Stimulated activated CD8-positive, alpha-beta memory T cell treated with anti-CD3 and anti-CD28 coated beads, Interleukin-7, amount 100 ng/mL, for 4 hours (primary cell): ENCODE measurements at regions not wholly inside any gene's neighbourhood (a gene's known extent, or its start where the extent isn't known, plus 50 kb on each side); places are given as distances from the start of the nearest gene placed in this dataset.
"Not testable (repeated sequence)": the region's sequence is repeated elsewhere in the genome, so short reads cannot be mapped to it uniquely, and the experiment has no call there.

Experiments used
- DNase-seq, 2 donors: peaks; one replicate each; pipeline ENCODE4 v3.0.0-alpha.2; 2020; ENCODE audit warnings: low read depth in 2 of 2

DNA sequence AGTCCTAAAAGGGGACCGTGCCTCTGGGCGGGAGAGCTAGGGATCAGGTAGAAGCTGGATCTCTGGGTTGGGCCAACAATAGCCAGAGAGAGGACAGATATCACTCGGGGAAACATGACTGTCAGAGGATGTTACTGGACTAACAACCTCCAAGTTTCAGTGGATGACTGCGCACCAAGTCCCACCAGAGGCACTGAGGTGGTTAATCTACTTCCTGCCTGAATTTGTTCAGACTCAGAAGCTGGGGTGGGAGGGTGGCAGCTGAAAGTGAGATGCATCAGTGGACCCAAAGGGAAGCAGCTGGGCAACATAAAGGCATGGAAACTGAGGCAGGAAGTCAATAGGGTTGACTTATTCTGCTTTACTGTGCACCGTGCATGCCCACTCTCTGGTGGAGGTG, 130.1 kb upstream of the SLC44A1 start:
- no peak for DNase-seq

DNA sequence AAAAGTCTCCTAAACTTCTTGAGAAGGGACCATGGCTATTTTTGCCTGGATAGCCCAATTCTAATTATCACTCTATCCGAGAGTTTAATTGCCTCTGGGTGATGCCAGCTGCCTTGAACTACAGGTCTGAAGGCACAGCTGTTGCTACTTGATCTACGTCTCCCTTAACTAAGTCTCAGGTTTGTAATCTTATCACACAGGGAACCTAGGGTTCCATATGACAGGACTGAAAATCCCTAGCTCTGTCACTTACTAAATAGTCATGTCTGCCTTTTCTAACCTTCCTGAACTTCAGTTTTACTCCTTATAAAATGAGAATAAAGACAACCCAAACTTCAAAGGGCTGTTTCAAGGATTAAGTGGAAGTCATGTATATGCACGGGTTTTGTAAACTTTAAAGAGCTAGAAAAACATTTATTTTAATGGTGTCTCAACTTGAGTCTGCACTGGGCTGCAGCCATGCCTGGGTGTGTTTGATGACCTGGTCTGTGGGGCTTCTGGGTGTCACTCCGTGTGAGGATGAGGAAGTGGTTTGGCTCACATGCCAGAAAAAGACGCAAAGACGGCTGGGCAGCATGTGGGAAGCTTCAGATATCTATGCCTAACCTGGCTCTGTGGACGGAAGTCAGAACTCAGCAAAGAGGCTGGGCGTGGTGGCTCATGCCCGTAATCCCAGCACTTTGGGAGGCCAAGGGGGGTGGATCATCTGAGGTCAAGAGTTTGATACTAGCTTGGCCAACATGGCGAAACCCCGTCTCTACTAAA, 129.3 kb upstream of the SLC44A1 start:
- DNase-seq, result peak in 1 of 2 donors; percentile 6

DNA sequence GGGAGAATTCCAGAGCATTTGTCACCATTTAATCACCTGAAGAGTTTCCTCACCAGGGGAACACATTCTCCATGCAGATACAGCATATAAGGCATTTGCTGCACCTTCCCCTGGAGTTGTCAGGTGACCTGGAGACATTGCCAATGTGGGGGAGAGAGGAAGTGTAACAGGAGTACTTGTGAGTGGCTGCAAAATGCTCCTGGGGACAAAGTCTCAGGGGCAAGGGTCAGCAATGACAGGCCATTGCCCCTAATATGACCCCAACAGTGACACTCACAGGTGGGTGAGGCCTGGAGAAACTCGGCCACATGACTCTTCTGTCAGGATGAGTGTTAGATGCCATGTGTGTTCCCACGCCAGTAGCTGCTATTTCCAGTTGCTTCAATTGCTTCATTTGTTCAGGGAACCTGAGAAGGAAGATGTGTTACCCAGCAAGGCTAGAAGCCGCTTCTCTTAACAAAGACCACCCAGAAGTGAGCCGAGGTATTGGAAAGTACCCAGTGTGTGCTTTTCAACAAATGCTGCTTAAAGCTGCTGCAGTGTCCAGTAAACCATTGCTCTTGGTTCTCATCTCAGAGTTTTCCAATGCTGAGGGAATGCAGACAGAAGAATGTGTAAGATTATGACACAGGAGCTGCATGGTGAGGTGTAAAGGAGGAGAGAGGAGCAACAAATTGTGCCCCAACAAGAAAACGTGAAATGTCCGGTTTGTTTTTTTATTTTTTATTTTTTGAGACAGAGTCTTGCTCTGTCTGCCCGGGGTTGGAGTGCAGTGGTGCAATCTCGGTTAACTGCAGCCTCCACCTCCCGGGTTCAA, 128.2 kb upstream of the SLC44A1 start:
- DNase-seq, result no peak

DNA sequence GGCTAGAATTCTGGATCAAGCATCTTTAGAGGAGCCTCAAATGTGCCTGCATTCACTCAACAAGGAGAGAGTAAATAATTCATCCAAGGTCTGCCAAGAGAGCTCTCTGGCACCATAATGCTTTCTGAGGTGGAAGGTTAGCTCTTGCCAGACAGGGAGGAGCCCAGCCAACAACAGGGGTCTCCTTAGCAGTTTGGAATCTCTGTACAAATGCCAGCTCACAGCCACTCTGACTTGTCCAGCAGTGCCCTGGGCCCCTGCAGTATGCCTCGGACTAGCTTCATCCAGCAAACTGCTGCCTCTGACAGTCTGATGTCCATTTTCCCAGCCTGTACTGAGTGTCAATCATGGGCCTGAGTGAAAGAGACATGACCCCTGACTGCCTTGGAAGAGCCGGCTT, 127.2 kb upstream of the SLC44A1 start:
- no peak for DNase-seq

DNA sequence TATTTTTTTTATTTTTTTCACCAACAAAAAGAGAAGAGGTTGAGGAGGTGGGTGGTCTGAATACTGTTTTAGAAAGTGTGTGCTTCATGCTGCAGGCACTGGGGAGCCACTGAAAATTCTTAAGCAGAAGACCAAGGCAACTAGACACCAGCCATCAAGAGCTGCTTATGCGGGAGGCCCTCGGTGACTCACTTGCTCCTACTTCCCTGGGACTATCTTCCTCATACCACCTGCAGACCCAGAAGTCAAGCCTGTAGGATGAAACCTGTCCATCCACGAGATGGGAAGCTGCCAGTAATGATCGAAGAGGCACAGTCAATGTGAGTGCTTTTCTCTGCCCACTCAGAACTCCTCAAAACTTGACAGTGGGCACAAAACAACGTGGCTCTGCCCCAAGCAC, 125.8 kb upstream of the SLC44A1 start:
- no peak for DNase-seq

DNA sequence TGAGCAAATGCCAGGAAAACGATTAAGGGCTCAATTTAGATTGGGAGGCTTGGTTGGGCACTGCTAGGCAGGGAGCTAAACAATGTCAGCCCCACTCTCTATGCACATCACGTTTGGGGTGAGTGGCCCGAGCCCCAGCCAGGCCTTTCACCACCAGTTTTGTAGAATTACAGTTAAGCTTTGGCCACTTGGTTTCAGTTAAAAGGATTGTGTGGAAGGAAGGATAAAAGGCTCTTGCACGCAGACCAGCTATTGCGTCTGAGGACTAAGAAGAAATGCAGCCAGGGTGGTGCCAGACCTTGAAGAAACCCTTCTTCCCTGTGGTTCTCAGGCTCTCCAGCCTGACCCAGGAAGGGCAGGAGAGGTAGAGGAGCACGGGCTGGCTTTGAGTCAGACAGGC, 125.3 kb upstream of the SLC44A1 start:
- no peak for DNase-seq

DNA sequence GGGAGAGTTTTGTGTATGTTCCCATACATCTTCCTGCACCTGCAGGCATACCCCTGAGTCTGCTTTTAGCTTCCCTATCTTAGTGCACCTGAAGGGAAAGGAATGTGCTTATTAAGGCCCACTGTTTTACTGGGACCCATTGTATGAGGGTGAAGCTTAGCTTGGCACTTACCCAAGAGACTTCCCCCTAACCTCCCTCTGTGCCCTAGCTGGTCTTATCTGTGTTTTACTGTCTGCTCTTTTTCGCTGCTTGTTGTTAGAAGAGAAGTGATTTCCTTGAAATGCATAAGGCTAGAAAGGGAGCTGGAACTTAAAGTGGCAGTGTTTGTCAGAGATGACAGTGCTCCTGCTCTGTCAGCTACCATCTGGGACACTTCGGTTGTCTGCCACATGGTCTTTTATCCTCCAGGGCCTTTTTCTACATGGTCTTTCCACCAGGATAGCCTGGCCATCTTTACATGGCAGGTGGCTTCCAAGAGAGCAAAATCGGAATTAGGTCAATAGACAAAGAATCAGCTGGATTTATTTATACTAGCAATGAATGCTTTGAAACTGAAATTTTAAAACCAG, 122.5 kb upstream of the SLC44A1 start:
- DNase-seq, result no peak

DNA sequence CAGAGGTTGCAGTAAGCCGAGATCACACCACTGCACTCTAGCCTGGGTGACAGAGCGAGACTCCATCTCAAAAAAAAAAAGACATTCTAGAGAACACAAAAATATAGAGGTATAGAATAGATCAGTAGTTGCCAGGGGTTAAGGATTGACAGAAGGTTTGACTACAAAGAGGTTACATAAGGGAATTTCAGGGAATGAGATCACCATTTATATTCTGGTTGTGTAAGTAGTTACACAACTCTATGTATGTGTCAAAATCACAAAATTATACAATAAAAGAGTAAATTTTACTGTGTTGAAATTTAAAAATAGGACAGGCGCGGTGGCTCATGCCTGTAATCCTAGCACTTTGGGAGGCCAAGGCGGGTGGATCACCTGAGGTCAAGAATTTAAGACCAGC, 119.9 kb upstream of the SLC44A1 start:
- not testable (repeated sequence) for DNase-seq

DNA sequence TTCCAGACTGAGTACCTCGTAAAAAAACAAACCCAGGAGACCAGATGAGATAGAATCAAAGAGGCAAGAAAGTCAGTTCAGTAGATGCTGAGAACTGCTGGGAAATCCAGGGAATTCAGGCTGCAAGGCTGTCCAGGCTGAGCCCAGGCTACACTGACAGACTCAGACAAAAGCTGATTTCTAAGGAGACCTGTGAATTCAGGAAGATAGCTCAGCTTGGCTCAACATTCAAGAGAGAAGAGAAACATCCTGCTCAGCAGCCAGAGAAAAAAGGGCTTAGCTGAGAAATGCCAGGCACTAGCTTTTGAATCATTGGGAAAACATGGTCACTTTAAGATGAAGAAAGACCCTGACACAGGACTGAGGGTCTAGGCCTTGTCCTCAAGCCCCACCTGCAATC, 118.2 kb upstream of the SLC44A1 start:
- no peak for DNase-seq

DNA sequence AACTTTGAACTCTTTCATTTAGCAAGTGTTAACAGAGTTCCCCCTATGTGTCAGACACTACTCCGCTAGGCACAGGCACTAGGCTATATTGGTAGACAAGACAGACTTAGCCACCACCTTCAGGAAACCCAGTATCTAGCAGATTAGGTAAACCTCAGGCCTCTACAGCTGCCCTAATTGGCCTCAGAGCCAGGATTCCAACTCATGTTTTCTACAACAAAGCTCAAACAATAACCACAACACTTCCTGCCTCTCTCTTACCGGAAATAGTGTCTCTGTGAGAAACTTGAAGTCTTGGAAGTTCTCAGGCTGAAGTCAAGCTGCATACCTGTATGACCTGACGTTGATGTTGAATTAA, 116.6 kb upstream of the SLC44A1 start:
- peak in 1 of 2 donors; percentile 4 for DNase-seq

DNA sequence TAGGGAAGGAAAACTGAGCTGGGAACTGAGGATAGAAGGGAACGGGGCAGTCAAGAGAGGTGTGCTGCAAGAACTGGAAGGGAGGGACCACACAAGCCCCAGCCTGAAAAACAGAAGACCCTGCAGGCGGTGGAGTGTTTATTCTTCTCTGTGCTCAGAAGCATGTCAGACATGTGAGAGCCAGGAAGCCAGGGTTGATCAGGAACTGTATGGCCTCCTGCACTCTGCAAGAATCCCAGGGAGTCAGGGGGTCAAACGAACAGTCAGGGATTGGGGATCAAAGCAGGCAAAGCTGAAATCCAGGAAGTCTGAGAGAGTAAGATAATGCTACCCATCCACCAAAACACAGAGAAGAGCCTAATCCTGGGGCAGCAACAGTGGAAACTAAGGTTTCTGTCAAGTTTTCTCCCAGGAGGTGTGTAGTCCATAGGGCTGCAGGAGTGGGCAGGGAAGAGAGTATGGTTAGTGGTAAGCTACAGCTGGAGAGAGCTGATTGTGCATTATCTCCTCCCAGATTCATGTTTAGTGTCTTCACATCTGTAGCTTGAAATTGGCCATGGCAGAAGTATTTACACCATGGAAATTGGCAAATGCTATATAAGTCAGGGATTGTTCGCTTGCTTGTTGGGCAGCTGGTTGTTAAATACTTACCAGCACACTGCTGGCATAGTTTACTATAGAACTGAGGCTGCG, 115.4 kb upstream of the SLC44A1 start:
- no peak for DNase-seq

DNA sequence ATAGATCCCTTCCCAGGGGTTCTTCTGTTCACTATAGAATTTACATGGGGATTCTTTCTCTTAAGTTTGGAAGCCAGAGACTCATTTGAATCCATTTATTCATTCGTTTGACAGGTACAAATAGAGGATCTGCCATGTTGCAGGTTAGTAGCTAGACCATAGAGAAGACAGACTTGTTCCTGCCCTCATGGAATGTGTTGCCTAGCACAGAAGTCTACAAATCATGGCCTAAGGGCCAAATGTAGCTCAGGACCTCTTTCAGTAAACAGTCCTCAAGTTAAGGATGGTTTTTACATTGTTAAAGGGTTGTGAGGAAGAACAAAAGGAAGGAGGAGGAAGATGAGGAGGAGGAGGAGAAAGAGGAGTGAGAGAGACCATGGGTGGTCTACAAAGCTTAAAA, 114.7 kb upstream of the SLC44A1 start:
- DNase-seq, result no peak

DNA sequence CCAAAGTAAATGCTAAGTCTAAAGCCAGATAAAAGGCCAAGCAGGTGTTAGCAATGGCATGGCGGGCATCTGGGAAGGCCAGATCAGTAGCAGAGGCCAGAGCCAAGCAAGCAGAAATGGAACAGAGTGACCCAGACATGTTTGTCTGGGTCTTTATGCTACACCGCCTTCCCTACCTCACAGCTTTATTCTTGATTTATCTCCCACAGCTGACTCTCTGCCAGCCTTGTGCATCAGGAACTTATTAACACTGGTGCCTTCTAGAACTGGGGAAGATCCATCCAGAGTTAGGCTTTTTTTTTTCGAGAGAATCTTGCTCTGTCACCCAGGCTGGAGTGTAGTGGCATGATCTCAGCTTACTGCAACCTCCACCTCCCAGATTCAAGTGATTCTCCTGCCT, 112.5 kb upstream of the SLC44A1 start:
- DNase-seq, result no peak

DNA sequence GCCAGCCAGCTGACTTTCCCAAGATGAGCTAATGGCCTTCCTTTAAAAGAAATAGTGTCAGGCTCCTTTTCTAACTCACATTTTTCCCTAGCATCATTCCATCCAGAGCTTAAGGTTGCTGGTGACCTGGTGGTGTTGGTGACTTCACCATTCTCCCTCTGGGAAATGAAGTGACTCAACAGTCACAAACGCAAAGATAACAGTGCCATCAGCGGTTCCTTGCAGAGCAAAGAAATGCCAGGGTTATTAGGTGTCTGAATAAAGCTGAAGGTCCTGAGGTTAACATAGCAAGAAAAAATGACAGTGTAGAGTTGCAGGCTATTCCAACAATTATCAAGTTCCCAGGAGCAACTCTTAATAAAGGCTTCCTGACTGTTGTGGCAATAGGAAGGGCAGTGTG, 111.8 kb upstream of the SLC44A1 start:
- DNase-seq, result no peak

DNA sequence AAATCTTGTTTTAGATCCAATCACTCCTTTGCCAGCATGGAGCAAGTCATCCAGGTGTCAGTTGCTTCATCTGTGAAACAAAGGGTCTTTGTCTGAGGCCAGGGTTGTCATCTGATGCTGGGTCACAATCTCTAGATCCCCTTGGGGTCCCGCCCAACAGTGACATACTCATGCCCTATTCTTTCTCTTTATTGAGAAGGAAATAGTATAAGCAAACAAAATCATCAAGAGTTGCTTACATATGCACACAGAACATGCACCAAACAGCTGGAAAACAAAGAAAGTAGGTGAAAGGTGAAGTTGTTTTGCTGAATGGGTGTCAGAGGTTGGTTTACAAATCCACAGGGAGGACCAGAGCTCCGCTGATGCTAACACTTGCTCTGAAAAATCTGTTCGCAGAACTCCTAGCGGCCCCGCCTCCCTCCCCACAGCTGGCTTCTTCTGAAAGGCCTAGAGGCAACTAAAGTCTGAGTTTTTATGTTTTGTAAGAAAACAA, 106.1 kb upstream of the SLC44A1 start:
- DNase-seq, result no peak

DNA sequence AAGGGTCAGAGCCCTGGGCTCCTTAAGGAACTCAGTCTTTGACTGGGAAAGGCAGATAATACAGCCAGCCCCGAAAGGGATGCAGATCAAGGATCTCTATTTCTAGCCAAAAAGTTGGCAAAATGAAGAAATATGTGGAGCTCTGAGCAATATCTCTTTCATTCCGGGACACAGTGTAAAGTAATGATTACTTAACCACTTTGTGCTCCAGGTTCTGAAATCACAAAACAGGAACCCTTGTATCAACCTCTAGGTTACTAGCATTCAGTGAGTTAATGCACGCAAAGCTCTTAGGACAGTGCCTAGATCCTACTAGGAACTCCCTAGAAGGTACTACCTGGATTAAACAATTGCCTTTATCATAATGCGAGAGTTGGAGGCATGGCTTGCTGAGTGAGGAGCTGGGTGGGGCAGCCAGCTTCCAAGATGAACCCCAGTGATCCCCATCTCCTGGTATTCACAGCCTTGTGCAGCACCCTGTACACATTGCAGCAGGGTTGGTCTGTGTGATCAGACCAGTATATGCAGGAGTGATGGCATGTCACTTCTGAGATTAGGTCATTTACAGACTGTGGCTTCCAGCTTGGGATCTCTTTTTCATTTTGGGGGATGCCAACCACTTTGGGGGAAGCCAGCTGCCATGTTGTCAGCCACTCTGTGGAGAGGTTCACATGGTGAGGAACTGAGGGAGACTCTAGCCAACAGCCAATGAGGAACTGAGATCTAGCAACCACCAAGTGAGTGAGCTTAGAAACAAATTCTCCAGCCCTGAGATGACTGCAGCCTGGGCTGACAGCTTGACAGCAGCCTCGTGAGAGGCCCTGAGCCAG, 103.1 kb upstream of the SLC44A1 start:
- no peak for DNase-seq

DNA sequence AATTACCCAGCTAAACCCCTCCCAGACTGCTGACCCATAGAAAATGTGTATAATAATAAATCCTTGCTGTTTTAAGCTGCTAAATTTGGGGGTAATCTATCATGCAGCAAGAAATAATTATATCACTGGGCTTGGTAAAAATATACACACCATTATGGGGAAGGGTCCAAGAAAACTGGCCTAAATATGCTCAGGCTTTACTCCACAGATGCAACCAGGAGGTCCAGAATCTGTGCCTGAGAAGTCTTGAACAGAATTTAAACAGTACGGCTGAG, 102.5 kb upstream of the SLC44A1 start:
- no peak for DNase-seq

DNA sequence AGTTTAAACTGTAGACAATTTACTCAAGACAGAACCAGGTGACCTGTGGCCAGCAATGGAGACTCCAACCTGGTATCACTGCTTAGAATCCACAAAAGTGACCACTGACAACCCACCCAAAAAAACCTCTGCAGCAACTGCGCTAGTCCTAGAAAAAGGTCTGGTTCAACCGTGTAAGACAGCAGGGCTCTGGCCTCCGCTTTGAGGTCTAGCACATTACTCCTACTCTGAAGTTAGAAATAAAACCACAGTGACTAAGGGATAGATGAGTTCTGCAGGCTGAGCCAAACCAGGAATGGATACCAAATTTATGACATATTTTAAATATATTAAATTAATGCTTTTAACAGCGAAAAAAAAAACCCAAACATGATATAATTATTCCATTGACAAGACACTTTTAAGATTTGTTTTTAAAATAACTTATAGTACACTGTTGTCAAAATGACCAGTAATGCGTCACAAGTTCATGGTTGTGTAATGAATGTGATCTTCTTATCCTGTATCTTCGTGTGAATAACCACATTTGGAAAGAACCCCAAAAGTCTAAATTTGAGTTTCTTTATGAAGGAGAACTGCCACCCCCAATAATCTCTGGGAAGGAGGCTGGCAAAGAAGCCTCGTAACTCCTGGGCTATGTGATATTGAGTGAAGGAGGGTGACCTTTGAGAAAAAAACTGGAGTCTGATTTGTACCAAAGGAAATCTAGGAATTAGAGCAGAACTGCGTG, 101.9 kb upstream of the SLC44A1 start:
- no peak for DNase-seq

DNA sequence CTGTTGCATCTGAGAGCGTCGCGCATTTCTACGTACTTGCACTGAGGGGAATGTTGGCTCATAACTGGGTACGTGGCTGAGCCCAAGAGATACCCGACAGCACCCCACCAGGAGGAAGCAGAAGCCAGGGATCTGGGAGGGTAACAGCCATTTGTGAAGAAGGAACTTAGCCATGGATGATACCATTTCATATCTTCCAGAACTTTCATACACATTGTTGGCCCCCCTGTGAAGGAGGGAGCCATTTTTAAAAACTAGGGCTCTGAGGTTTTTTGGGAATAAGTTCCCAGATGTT, 101.4 kb upstream of the SLC44A1 start:
- no peak for DNase-seq

DNA sequence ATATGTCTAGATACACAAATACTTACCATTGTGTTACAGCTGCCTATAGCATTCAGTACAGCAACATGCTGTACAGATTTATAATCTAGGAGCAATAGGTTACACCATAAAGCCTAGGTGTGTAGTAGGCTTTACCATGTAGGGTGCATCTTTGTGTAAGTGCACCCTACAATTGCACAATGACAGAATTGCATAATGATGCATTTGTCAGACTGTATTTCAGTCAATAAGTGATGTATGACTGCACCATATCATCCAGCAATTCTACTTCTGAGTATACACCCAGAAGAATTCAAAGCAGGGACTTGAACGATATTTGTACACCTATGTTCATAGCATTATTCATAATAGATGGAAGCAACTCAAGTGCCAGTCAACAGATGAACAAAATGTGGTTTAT, 100.4 kb upstream of the SLC44A1 start:
- DNase-seq, result no peak

DNA sequence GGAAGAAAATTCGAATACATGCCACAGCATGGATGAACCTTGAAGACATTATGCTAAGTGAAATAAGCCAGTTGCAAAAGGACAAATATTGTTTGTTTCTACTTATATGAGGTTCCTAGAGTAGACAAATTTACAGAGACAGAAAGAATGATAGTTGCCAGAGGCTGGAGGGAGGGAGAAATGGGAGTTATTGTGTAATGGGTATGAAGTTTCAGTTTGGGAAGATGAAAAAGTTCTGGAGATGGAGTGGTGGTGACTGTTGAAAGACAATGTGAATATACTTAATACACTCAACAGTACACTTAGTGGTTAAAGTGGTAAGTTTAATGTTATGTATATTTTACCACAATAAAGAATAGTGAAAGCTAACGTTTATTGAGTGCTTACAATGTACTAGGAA, 99.6 kb upstream of the SLC44A1 start:
- DNase-seq, result no peak
